Gastrocnemius medialis (tissue), 4 donors: ENCODE measurements at regions not wholly inside any gene's neighbourhood (a gene's known extent, or its start where the extent isn't known, plus 50 kb on each side); places are given as distances from the start of the nearest gene placed in this dataset.
"Not testable (repeated sequence)": the region's sequence is repeated elsewhere in the genome, so short reads cannot be mapped to it uniquely, and the experiment has no call there.

Experiments
- ATAC-seq, 2 donors: fragments of 150-250 bp; one replicate each; pipeline ENCODE4 v1.9.1; 2016
- DNase-seq, 2 donors: peaks; one replicate each; pipeline ENCODE4 v3.0.0-alpha.2; 2019
- H3K27ac ChIP-seq, 4 donors: fragments of 200-600 bp; sonication (generic); 1 replicate in 1 of 4; 2 replicates in 3 of 4; pipeline ENCODE4 v1.5.1; 2016 to 2018; ENCODE audit warnings: mild to moderate bottlenecking in 2 of 4, moderate library complexity in 1 of 4
- H3K27me3 ChIP-seq, 3 donors: fragments of 200-600 bp; sonication (generic) in 2 of 3; 1 replicate in 1 of 3; 2 replicates in 2 of 3; pipeline versions ENCODE4 v1.5.1 to v1.6.0; 2016 to 2019; ENCODE audit warnings: mild to moderate bottlenecking in 1 of 3, moderate library complexity in 1 of 3
- H3K36me3 ChIP-seq, 2 donors: fragments of 200-600 bp; sonication (generic) in 1 of 2; one replicate each; pipeline ENCODE4 v1.5.1; 2017 to 2018
- H3K4me1 ChIP-seq, 2 donors: fragments of 200-600 bp; sonication (generic) in 1 of 2; one replicate each; pipeline ENCODE4 v1.5.1; 2016 to 2017; ENCODE audit warnings: mild to moderate bottlenecking in 2 of 2
- H3K4me3 ChIP-seq, 4 donors: fragments of 200-600 bp; sonication (generic) in 3 of 4; 1 replicate in 1 of 4; 2 replicates in 3 of 4; pipeline ENCODE4 v1.5.1; 2016 to 2019; ENCODE audit warnings: mild to moderate bottlenecking in 2 of 4
- H3K9me3 ChIP-seq, 3 donors: fragments of 200-600 bp; sonication (generic) in 2 of 3; 1 replicate in 1 of 3; 2 replicates in 2 of 3; pipeline ENCODE4 v1.5.1; 2016 to 2019
- CTCF ChIP-seq, 5 experiments: fragments of 450-650 bp in 3 of 5; fragments of 200-600 bp in 2 of 5; sonication (generic) in 2 of 5; IDR thresholded peaks in 4 of 5; conservative IDR thresholded peaks in 1 of 5; 1 replicate in 4 of 5; 2 replicates in 1 of 5; pipeline ENCODE4 v1.5.1; 2016 to 2019; ENCODE audit warnings: antibody characterized with exemption in 5 of 5, mild to moderate bottlenecking in 3 of 5, moderate library complexity in 3 of 5
- POLR2A ChIP-seq, 2 donors: fragments of 450-650 bp; IDR thresholded peaks; one replicate each; pipeline ENCODE4 v1.6.1; 2017; ENCODE audit warnings: antibody characterized with exemption in 2 of 2, mild to moderate bottlenecking in 2 of 2, moderate library complexity in 2 of 2
- in situ Hi-C, 4 donors: fragments of 200-750 bp; cut with MboI; loops; one replicate each; pipeline versions ENCODE4 v1.15.0 to v1.8.0; 2017; ENCODE audit warnings: low sequenced_read_pairs in 4 of 4
- intact Hi-C: fragments of 100-400 bp; cut with DNase I; formaldehyde crosslinking; loops from one replicate; pipeline ENCODE4 v1.15.1; 2023; ENCODE audit warnings: low total_unique reads

- H3K4me1 ChIP-seq, result no peaks in the 10 kb centered on the region
- H3K9me3 ChIP-seq, result no peaks in the 10 kb centered on the region
- H3K36me3 ChIP-seq, result no peaks in the 10 kb centered on the region
- intact Hi-C loops (no loop called here), in situ Hi-C loops (no loop called here)
- H3K4me3 ChIP-seq, result no peak overlapping the region
- no peak overlapping the region for H3K27ac ChIP-seq
- ATAC-seq (no peak), DNase-seq (no peak)
- H3K27me3 ChIP-seq, result no peaks in the 10 kb centered on the region
- TF ChIP-seq POLR2A (IDR thresholded peaks at IDR 0.05) (no peak), CTCF (IDR thresholded peaks at IDR 0.05 in 4 of 5, conservative IDR thresholded peaks at IDR 0.05 in 1 of 5) (no peak)
Observed at GRCh38 chr22:49392841-49393510, 434.7 kb downstream of the BRD1 start.

- TF ChIP-seq CTCF (IDR thresholded peaks at IDR 0.05 in 4 of 5, conservative IDR thresholded peaks at IDR 0.05 in 1 of 5) (no peak), POLR2A (IDR thresholded peaks at IDR 0.05) (no peak)
- in situ Hi-C loops, result no loop called here
- no peaks in the 10 kb centered on the region for H3K27me3 ChIP-seq
- H3K27ac ChIP-seq, result no peak overlapping the region
- H3K4me1 ChIP-seq, result no peaks in the 10 kb centered on the region
- intact Hi-C loops, result no loop called here
- no peak for ATAC-seq
- no peaks in the 10 kb centered on the region for H3K36me3 ChIP-seq
- H3K4me3 ChIP-seq, result no peak overlapping the region
- DNase-seq, result no peak
- H3K9me3 ChIP-seq, result no peaks in the 10 kb centered on the region
Observed at GRCh38 chr22:49392247-49392646, 435.4 kb downstream of the BRD1 start.

GRCh38 chr22:49391436-49391835 lies 436.2 kb downstream of the BRD1 start:
- no peak for ATAC-seq
- in situ Hi-C loops (no loop called here), intact Hi-C loops (no loop called here)
- Histone ChIP-seq H3K27me3 (no peaks in the 10 kb centered on the region), H3K27ac (no peak overlapping the region), H3K36me3 (no peaks in the 10 kb centered on the region), H3K4me3 (no peak overlapping the region), H3K9me3 (no peaks in the 10 kb centered on the region), H3K4me1 (no peaks in the 10 kb centered on the region)
- no peak for DNase-seq
- TF ChIP-seq POLR2A (IDR thresholded peaks at IDR 0.05) (no peak), CTCF (IDR thresholded peaks at IDR 0.05 in 4 of 5, conservative IDR thresholded peaks at IDR 0.05 in 1 of 5) (no peak)

- intact Hi-C loops, result no loop called here
- H3K4me3 ChIP-seq, result no peak overlapping the region
- DNase-seq, result no peak
- no peaks in the 10 kb centered on the region for H3K4me1 ChIP-seq
- TF ChIP-seq POLR2A (IDR thresholded peaks at IDR 0.05), result no peak
- no peak for TF ChIP-seq CTCF (IDR thresholded peaks at IDR 0.05 in 4 of 5, conservative IDR thresholded peaks at IDR 0.05 in 1 of 5)
- H3K36me3 ChIP-seq, result no peaks in the 10 kb centered on the region
- no peaks in the 10 kb centered on the region for H3K9me3 ChIP-seq
- H3K27me3 ChIP-seq, result no peaks in the 10 kb centered on the region
- H3K27ac ChIP-seq, result no peak overlapping the region
- no peak for ATAC-seq
- in situ Hi-C loops, result no loop called here
Observed at GRCh38 chr22:49390954-49391353, 436.7 kb downstream of the BRD1 start.

- intact Hi-C loops, H3K4me1 ChIP-seq, in situ Hi-C loops, H3K36me3 ChIP-seq, H3K4me3 ChIP-seq, H3K9me3 ChIP-seq, ATAC-seq, H3K27ac ChIP-seq, DNase-seq, H3K27me3 ChIP-seq: not testable (repeated sequence)
Observed at GRCh38 chr22:49383909-49384308, 443.8 kb downstream of the BRD1 start.
